GM12865 (cell line): ENCODE measurements at regions not wholly inside any gene's neighbourhood (a gene's known extent, or its start where the extent isn't known, plus 50 kb on each side); places are given as distances from the start of the nearest gene placed in this dataset.
A peak's percentile ranks its signal among the peaks of the same experiment; 100 is the strongest.

Experiments
- DNase-seq: peaks from one replicate; pipeline ENCODE4 v3.0.0; 2010; ENCODE audit warnings: low read depth
- H3K4me3 ChIP-seq: 2 replicates; pipeline ENCODE4 v1.5.1; 2011; ENCODE audit warnings: mild to moderate bottlenecking, low read depth, low read length, control low read depth
- TF ChIP-seq, protein P1 (sequence below): IDR thresholded peaks from 2 replicates; pipeline ENCODE4 v1.5.1; 2011; ENCODE audit warnings: low read length, control low read depth, low read depth, inconsistent platforms; ENCODE audit not compliant: insufficient read depth; ENCODE audit errors: missing control alignments

DNA sequence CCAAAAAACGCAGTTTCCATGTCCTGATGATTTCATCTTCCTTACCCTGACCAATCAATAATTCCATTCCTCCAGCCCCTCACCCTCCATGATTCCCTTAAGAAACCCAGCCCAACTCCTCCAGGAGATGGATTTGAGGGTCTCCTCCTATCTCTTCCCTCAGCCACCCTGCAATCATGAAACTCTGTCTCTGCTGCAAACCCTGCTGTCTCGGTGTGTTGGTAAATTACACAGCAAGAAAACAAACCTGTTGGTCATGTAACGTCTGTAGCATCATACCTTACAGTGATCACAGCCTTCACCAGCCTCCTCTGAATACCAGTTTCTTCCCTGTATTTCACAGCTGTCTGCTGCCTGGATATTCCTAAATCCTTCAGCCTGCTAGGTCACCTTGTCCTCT lies 300.7 kb upstream of the NEBL start:
- TF ChIP-seq, protein P1, sequence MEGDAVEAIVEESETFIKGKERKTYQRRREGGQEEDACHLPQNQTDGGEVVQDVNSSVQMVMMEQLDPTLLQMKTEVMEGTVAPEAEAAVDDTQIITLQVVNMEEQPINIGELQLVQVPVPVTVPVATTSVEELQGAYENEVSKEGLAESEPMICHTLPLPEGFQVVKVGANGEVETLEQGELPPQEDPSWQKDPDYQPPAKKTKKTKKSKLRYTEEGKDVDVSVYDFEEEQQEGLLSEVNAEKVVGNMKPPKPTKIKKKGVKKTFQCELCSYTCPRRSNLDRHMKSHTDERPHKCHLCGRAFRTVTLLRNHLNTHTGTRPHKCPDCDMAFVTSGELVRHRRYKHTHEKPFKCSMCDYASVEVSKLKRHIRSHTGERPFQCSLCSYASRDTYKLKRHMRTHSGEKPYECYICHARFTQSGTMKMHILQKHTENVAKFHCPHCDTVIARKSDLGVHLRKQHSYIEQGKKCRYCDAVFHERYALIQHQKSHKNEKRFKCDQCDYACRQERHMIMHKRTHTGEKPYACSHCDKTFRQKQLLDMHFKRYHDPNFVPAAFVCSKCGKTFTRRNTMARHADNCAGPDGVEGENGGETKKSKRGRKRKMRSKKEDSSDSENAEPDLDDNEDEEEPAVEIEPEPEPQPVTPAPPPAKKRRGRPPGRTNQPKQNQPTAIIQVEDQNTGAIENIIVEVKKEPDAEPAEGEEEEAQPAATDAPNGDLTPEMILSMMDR = no peak
- H3K4me3 ChIP-seq = no peak overlapping the region
- no peak for DNase-seq

DNA sequence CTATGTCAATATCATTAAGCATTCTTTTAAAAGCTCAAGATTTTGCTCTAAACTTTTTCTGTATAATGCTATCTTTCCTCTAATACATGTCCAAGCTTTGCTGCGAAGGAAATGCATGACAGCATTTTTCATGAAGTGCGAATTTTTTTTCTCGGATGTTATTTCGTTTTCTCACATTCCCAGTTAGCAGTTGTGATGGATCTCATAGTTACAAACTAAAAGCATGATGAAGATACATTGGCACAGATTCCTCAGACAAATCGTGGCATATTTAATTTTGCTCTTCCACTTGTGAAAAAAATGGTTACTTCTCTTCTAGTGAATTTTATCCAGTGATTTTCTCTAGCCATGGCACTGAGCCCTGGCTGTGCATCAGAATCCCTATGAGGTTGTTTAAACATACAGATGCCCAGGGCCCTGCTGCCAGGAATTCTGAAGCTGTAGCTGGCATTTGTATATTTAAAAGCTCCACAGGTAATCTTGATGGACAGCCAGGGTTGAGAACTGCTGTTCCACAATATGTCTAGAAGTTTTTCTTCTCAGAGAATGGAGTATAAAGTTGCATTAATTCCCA lies 299.8 kb upstream of the NEBL start:
- TF ChIP-seq, protein P1 = no peak
- H3K4me3 ChIP-seq = no peak overlapping the region
- no peak for DNase-seq

DNA sequence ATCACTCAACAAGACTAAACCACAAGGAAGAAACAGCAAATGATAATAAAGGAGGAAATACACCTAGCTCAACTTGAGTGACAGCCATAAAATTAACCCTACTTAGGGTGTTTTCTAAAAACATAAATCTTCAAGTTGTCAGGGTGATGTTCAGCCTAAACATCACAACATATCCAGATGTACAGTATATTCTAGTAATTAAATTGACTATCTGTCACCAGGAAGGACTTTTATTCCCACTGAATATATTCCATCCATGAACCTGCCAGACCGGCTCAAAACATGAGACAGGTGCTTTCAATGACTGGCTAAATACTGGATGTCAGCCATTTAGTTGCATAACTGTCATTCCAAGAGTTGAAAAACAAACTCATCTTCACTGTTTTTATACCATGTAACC lies 298.1 kb upstream of the NEBL start:
- no peak for DNase-seq
- TF ChIP-seq, protein P1 = no peak

DNA sequence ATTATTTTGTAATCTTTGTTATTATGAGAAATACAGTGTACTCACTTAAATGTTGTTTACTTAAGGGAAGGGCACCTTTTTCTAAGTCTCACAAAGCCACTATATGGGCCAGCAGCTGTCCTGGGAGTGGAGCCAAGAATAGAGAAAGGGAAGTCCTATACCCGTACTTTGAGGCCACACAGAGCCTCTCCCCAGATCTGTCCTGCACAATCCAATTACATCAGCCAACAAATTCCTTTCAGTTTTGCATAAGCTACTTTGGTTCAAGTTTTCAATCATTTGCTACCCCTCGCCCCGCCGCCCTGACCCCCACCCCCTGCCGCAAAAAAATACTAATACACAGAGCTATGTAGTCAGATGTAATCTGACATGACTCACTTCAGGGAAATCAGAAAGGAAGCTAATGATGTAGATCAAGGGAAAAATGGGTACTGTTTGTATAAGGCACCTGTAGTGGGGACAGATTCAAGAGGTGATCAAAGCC lies 297.4 kb upstream of the NEBL start:
- H3K4me3 ChIP-seq = no peak overlapping the region
- DNase-seq = peak; percentile 8
- TF ChIP-seq, protein P1 = no peak

More for the DNA sequence above, 298.1 kb upstream of the NEBL start:
- H3K4me3 ChIP-seq = no peak overlapping the region

DNA sequence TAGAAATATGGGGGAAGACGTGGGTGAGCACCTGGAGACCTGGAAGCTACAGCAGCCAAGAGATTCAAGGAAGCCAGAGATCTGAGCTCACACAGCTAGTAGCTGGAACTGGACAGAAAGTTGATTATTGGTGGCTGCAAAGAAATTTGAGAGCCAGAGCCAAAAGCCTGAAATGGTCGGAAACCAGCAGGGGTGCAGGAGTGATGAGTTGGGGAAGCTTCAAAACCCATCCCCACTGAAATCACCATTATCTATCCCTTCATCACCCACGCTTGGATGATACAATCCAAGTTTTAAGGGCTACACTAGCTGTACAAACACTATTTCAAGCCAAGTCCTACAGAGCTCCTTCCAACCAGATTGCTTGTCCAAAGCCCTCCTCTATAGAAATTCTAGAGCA lies 296.1 kb upstream of the NEBL start:
- no peak overlapping the region for H3K4me3 ChIP-seq
- TF ChIP-seq, protein P1 = no peak
- no peak for DNase-seq

DNA sequence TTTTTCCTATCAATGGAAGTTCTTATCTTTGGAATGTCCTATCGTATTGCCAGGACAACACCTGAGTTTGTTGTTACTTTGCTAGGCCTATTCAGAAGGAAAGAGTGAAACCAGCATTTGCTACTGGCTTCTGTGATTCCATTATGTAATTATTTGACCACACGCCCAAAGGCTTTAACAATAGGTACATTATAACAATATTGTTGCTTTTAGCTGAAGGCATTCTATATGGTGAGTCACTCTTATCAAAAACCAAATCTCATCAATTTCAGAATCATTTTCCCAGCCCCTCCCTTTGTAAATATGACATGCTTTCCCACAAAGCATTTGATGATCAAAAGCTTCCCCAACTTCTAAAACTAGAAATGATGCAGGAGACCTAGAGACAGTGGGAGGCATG lies 294.4 kb upstream of the NEBL start:
- TF ChIP-seq, protein P1 = no peak
- no peak for DNase-seq
- H3K4me3 ChIP-seq = no peak overlapping the region

DNA sequence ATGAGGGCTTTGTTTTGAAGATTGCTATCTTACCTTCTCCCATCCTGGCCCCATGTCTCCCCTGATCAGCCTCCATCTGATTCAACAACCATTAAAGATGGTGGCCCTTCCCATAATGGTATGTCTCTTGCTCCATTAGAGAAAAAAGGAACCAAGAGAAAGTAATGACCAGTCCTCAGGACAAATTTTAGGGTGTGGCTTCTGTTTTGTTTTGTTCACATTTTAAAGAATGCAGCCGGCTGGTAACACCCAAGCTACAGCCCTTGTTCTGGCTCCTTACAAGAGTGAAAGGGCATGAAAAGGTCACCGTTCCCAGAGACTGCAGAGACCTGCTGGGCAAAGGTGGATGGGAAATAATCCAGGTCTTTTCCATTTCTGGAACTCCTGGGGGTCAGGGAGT lies 287.9 kb upstream of the NEBL start:
- no peak overlapping the region for H3K4me3 ChIP-seq
- peak; percentile 25 for DNase-seq
- TF ChIP-seq, protein P1 = no peak
